BLaER1 (cell line): ENCODE measurements at regions not wholly inside any gene's neighbourhood (a gene's known extent, or its start where the extent isn't known, plus 50 kb on each side); places are given as distances from the start of the nearest gene placed in this dataset.
"Not testable (repeated sequence)": the region's sequence is repeated elsewhere in the genome, so short reads cannot be mapped to it uniquely, and the experiment has no call there.

Experiments used
- H3K27ac ChIP-seq: shearing (Covaris generic); formaldehyde crosslinking; 2 replicates; pipeline ENCODE4 v1.8.1; 2022
- H3K27me3 ChIP-seq: shearing (Covaris generic); formaldehyde crosslinking; 2 replicates; pipeline ENCODE4 v1.8.1; 2022
- H3K36me3 ChIP-seq: shearing (Covaris generic); formaldehyde crosslinking; 2 replicates; pipeline ENCODE4 v1.8.1; 2022
- H3K4me1 ChIP-seq: shearing (Covaris generic); formaldehyde crosslinking; 2 replicates; pipeline ENCODE4 v1.8.1; 2022
- H3K4me2 ChIP-seq: shearing (Covaris generic); formaldehyde crosslinking; 2 replicates; pipeline ENCODE4 v1.8.1; 2022
- H3K4me3 ChIP-seq: shearing (Covaris generic); formaldehyde crosslinking; 2 replicates; pipeline ENCODE4 v1.8.1; 2022
- H3K9ac ChIP-seq: shearing (Covaris generic); formaldehyde crosslinking; 2 replicates; pipeline ENCODE4 v1.8.1; 2022
- H3K9me3 ChIP-seq: shearing (Covaris generic); formaldehyde crosslinking; 2 replicates; pipeline ENCODE4 v1.8.1; 2022
- H4K20me1 ChIP-seq: shearing (Covaris generic); formaldehyde crosslinking; 2 replicates; pipeline ENCODE4 v1.8.1; 2022
- Cebpa-rat ChIP-seq: shearing (Covaris generic); IDR thresholded peaks from 2 replicates; pipeline ENCODE4 v1.8.1; 2022

DNA sequence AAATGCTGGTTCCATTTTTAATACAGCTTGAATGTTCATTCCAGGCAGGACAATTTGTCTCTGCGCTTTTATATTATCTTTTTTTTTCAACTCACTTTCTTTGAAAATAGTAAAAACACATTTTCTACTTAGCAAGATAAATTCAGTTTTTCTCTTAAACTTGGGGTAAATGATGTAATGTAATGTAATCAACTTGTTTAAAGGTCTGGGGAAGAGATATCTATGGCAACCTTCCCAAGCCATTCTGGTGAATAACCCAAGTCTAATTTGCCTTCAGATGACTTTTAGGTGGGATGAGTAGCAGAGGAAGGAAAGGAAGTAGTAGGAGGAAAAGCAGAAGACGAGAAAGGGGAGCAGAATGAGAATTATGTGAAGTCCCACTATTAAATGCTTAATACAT is 335.1 kb downstream of the SV2B start:
- no peaks in the 10 kb centered on the region for H3K4me1 ChIP-seq
- TF ChIP-seq Cebpa-rat = no peak
- H3K4me3 ChIP-seq = no peak overlapping the region
- no peak overlapping the region for H3K4me2 ChIP-seq
- H3K9me3 ChIP-seq = no peaks in the 10 kb centered on the region
- H3K27me3 ChIP-seq = no peaks in the 10 kb centered on the region
- H3K36me3 ChIP-seq = no peaks in the 10 kb centered on the region
- H3K9ac ChIP-seq = no peak overlapping the region
- H3K27ac ChIP-seq = no peak overlapping the region
- no peaks in the 10 kb centered on the region for H4K20me1 ChIP-seq

DNA sequence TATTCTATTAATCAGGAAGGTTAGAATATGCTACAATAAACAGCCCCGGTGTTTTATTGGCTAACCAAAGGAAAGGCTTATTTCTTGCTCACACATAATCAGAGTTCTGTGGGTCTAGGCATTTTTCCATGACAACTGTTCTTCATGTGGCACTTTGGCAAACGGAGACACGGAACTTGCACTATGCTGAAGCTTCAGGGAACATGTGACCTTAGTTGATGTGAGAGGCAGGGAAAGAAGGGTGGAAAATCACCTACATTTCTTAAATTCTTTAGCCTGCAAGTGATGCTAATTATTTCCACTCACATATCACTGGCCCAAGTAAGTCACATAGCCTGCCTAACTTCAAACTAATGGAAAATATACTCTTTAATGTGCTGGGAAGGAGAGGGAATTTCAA is 344.6 kb downstream of the SV2B start:
- H3K27ac ChIP-seq = no peak overlapping the region
- no peak for TF ChIP-seq Cebpa-rat
- peaks cover 3% of the 10 kb centered on the region; the same call in 1 of the 2 replicates for H3K9me3 ChIP-seq
- H4K20me1 ChIP-seq = no peaks in the 10 kb centered on the region
- H3K4me2 ChIP-seq = no peak overlapping the region
- H3K27me3 ChIP-seq = no peaks in the 10 kb centered on the region
- no peak overlapping the region for H3K4me3 ChIP-seq
- no peak overlapping the region for H3K9ac ChIP-seq
- H3K4me1 ChIP-seq = no peaks in the 10 kb centered on the region
- H3K36me3 ChIP-seq = no peaks in the 10 kb centered on the region

DNA sequence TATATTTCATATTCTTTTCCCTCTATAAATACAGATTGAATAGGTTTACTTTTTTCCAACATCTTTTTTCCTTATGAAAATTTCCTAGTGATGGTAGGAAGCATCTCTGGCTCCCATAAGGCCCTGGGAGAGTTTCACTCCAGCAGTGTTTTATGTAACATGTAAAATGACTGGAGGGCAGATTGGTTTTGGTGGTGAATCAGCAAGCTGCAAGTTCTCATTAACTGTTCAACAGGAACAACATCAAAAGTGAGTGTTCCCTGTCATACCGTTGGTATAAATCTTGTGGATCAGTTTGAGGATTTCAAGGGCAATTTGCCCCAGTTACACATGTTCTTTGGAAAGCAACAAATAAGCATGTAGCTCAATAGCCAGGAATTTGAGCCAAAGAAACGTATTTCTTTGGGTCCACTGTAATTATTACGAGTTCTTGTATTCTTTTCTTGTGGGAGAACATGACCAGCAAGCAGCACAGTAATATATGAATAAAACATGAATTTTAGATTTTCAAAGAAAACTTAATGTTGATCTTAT is 345.7 kb downstream of the SV2B start:
- no peaks in the 10 kb centered on the region for H3K4me1 ChIP-seq
- no peaks in the 10 kb centered on the region for H4K20me1 ChIP-seq
- H3K9ac ChIP-seq = no peak overlapping the region
- no peak overlapping the region for H3K4me3 ChIP-seq
- H3K27me3 ChIP-seq = no peaks in the 10 kb centered on the region
- no peak overlapping the region for H3K27ac ChIP-seq
- H3K9me3 ChIP-seq = no peaks in the 10 kb centered on the region; the same call in 1 of the 2 replicates
- no peak for TF ChIP-seq Cebpa-rat
- no peaks in the 10 kb centered on the region for H3K36me3 ChIP-seq
- H3K4me2 ChIP-seq = no peak overlapping the region

DNA sequence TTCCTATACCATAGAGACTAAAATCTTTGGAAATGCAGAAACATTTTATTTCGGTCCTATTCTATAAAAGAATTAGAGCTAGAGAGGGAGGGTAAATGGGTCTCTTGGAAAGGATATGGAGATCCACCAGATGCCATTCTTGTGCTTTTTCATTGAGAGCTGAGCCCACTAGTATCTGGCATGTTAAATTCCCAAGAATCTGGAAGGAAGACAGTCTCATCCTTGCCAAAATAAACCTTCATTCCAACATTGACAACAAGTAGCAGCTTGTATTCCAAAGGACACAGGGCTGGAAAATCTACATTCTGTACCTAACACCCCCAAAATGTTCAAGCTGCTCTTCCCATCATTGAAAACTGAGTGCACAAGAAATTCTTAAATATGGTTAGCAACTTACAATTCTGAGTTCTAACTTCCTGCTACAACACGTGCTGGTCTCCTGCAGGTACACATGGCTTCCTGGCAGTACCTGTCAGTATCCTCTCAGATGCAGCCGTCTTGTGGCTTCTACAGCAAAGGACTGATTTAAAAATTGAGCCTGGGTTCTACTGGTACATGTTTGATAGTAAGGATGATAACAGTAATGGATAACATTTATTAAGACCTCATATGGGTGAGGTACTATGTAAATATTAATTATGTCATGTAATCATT is 348.1 kb downstream of the SV2B start:
- Histone ChIP-seq H3K36me3 (no peaks in the 10 kb centered on the region), H3K9ac (no peak overlapping the region), H3K27me3 (no peaks in the 10 kb centered on the region), H3K4me2 (no peak overlapping the region), H3K4me1 (no peaks in the 10 kb centered on the region), H3K27ac (no peak overlapping the region), H4K20me1 (no peaks in the 10 kb centered on the region), H3K4me3 (no peak overlapping the region), H3K9me3 (no peaks in the 10 kb centered on the region)
- TF ChIP-seq Cebpa-rat = no peak

DNA sequence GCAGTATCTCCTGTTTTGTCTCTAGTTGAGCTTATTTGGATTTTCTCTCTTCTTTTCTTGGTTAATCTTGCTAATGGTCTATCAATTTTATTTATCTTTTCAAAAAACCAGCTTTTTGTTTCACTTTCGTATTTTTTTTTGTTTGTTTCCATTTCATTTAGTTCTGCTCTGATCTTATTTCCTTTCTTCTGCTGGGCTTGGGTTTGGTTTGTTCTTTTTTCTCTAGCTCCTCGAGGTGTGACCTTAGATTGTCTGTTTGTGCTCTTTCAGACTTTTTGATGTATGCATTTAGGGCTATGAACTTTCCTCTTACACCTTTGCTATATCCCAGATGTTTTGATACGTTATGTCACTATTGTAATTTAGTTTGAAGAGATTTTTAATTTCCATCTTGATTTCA is 353.3 kb downstream of the SV2B start:
- not testable (repeated sequence) for H3K4me2 ChIP-seq

DNA sequence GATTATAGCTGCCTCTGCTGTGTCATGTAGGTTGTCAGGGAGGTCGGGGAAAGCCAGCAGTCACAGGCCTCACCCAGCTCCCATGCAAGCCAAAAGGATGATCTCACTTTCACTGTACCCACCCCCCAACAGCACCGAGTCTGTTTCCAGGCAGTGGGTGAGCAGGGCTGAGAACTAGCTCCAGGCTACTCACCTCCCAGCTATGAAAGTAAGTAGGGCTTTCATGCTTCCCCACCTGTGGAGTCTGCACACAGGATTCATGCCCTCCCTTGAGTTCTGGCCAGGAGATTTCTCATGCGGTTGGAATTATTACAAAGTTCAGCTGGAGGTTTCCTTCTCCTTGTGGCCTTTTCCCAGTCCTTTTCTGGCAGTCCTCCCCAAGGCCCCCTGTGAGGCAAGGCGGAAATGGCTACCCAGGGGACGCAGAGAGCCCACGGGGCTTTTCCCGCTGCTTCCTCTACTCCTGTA is 356.2 kb downstream of the SV2B start:
- TF ChIP-seq Cebpa-rat = no peak
- Histone ChIP-seq H3K4me1 (no peaks in the 10 kb centered on the region), H3K4me3 (no peak overlapping the region)

More for the DNA sequence above, 353.3 kb downstream of the SV2B start:
- H3K9me3 ChIP-seq = peaks cover 14% of the 10 kb centered on the region
- H3K27ac ChIP-seq, H3K4me1 ChIP-seq, H3K27me3 ChIP-seq, H3K4me3 ChIP-seq, H3K36me3 ChIP-seq, H4K20me1 ChIP-seq, H3K9ac ChIP-seq: not testable (repeated sequence)

DNA sequence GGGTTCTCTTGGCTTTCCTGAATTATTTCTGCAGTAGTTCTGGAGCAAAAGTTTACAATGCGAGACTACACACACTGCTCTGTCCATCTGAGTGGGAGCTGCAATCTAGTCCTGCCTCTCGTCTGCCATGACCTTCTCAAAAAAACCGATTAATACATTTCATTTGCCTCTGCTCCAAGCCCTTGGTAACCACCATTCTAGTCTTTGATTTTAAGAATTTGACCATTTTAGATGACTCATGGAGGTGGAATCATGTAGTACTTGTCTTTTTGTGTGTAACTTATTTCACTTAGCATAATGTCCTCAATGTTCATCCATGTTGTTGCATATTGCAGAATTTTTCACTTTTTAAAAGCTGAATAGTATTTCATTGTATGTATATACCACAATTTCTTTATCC is 356.9 kb downstream of the SV2B start:
- H3K4me2 ChIP-seq = no peak overlapping the region
- H3K27me3 ChIP-seq = no peaks in the 10 kb centered on the region
- no peak overlapping the region for H3K9ac ChIP-seq
- no peaks in the 10 kb centered on the region for H3K4me1 ChIP-seq
- no peak overlapping the region for H3K27ac ChIP-seq
- no peak overlapping the region for H3K4me3 ChIP-seq
- no peaks in the 10 kb centered on the region for H4K20me1 ChIP-seq
- no peaks in the 10 kb centered on the region for H3K36me3 ChIP-seq
- TF ChIP-seq Cebpa-rat = no peak
- peaks cover 14% of the 10 kb centered on the region for H3K9me3 ChIP-seq

More for the DNA sequence above, 356.2 kb downstream of the SV2B start:
- Histone ChIP-seq H3K4me2 (no peak overlapping the region), H3K27me3 (no peaks in the 10 kb centered on the region), H3K36me3 (no peaks in the 10 kb centered on the region), H3K27ac (no peak overlapping the region), H4K20me1 (no peaks in the 10 kb centered on the region), H3K9me3 (peaks cover 14% of the 10 kb centered on the region), H3K9ac (no peak overlapping the region)

DNA sequence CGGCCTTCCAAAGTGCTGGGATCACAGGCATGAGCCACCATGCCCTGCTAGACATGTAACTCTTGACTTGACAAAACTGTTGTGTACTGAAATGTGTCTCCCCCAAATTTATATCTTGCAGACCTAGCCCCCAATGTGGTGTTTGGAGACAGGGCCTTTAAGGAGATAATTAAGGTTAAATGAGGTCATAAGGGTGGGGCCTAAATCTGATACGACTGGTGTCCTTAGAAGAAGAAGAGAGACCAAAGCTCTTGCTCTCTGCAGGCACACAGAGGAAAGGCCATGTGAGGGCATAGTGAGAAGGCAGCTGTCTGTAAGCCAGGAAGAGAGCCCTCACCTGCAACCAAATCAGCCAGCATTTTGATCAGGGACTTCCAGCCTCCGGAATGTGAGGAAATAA is 361.3 kb downstream of the SV2B start:
- Histone ChIP-seq H3K9ac (no peak overlapping the region), H3K36me3 (no peaks in the 10 kb centered on the region), H3K4me2 (no peak overlapping the region), H3K27me3 (no peaks in the 10 kb centered on the region), H3K9me3 (no peaks in the 10 kb centered on the region), H3K4me3 (no peak overlapping the region), H4K20me1 (no peaks in the 10 kb centered on the region), H3K4me1 (no peaks in the 10 kb centered on the region), H3K27ac (no peak overlapping the region)
- TF ChIP-seq Cebpa-rat = no peak

DNA sequence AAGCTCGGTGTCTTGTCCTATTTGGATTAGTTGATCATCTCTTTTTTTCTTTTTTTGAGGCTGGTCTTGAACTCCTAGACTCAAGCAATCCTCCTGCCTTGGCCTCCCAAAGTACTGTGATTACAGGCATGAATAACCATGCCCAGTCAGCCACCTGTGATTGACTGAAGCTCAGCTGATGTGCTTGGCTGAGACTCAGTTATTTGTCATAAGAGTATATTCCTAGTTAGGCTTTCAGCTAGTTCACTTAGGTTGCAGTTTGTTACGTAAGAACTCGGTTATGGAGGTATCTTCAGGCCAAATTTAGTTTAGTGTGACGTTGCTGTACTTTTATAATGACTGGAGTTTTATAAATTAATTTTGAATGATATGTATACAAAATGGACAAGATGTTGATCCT is 365.0 kb downstream of the SV2B start:
- H3K9me3 ChIP-seq = no peaks in the 10 kb centered on the region
- H3K4me2 ChIP-seq = no peak overlapping the region
- TF ChIP-seq Cebpa-rat = no peak
- H3K4me1 ChIP-seq = no peaks in the 10 kb centered on the region
- H3K36me3 ChIP-seq = no peaks in the 10 kb centered on the region
- H3K27me3 ChIP-seq = no peaks in the 10 kb centered on the region
- no peak overlapping the region for H3K4me3 ChIP-seq
- H4K20me1 ChIP-seq = no peaks in the 10 kb centered on the region
- H3K27ac ChIP-seq = no peak overlapping the region
- no peak overlapping the region for H3K9ac ChIP-seq

DNA sequence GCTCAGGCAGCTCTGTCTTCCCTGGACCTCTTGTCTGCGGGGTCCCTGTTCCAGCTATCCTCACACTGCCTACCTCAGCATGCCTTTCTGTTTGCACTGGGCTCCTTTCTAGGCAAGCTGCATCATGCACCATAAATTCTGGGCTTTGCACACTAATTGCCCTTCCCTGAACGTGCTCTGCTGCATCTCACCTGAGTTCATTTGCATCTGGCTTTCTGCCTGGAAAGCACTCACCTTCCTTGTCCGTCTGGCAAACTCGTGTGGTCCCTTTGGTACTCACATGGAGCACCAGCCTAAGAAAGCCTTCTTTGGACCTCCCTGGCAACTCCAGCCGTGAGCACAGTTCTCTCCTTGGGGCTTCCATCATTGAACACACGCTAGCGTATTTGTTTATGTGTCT is 365.6 kb downstream of the SV2B start:
- TF ChIP-seq Cebpa-rat = no peak
- H4K20me1 ChIP-seq = no peaks in the 10 kb centered on the region
- no peaks in the 10 kb centered on the region for H3K9me3 ChIP-seq
- H3K4me3 ChIP-seq = no peak overlapping the region
- H3K27ac ChIP-seq = no peak overlapping the region
- H3K4me2 ChIP-seq = no peak overlapping the region
- no peaks in the 10 kb centered on the region for H3K4me1 ChIP-seq
- H3K27me3 ChIP-seq = no peaks in the 10 kb centered on the region
- no peak overlapping the region for H3K9ac ChIP-seq
- H3K36me3 ChIP-seq = no peaks in the 10 kb centered on the region
